GM23338 (cell line): ENCODE measurements at regions not wholly inside any gene's neighbourhood (a gene's known extent, or its start where the extent isn't known, plus 50 kb on each side); places are given as distances from the start of the nearest gene placed in this dataset.

Experiments used
- ATAC-seq: fragments of 200-7000 bp; cut with Tn5 transposase; 3 replicates; pipeline ENCODE4 v1.9.1; 2020
- DNase-seq: peaks from one replicate; pipeline ENCODE4 v3.0.0-alpha.2; 2015; ENCODE audit warnings: low spot score
- H2AFZ ChIP-seq: fragments of 200-600 bp; sonication (generic); 2 replicates; pipeline ENCODE4 v1.8.0; 2016; ENCODE audit warnings: antibody characterized with exemption, mild to moderate bottlenecking, moderate library complexity
- H3F3A ChIP-seq: fragments of 200-600 bp; sonication (generic); replicated peaks from 2 replicates; pipeline ENCODE4 v1.8.0; 2017; ENCODE audit warnings: antibody characterized with exemption, mixed run types, low read depth
- H3K27ac ChIP-seq: fragments of 200-600 bp; sonication (generic); 2 replicates; pipeline ENCODE4 v1.6.1; 2016; ENCODE audit warnings: low read depth
- H3K27me3 ChIP-seq: fragments of 200-600 bp; sonication (generic); 2 replicates; pipeline ENCODE4 v1.8.0; 2016; ENCODE audit warnings: mild to moderate bottlenecking, mixed run types, moderate library complexity; ENCODE audit not compliant: insufficient read depth
- H3K36me3 ChIP-seq: fragments of 200-600 bp; sonication (generic); 2 replicates; pipeline ENCODE4 v1.8.0; 2016; ENCODE audit warnings: mild to moderate bottlenecking; ENCODE audit not compliant: insufficient read depth
- H3K4me1 ChIP-seq: fragments of 200-600 bp; sonication (generic); 2 replicates; pipeline ENCODE4 v1.8.0; 2016; ENCODE audit warnings: mild to moderate bottlenecking, moderate library complexity; ENCODE audit not compliant: insufficient read depth
- H3K4me2 ChIP-seq: fragments of 200-600 bp; sonication (generic); 2 replicates; pipeline ENCODE4 v1.7.1; 2017; ENCODE audit warnings: mixed run types
- H3K4me3 ChIP-seq: fragments of 200-600 bp; sonication (generic); 2 replicates; pipeline ENCODE4 v1.6.1; 2016; ENCODE audit warnings: mixed run types
- H3K79me2 ChIP-seq: fragments of 200-600 bp; sonication (generic); replicated peaks from 2 replicates; pipeline ENCODE4 v1.8.0; 2017; ENCODE audit warnings: mild to moderate bottlenecking; ENCODE audit not compliant: insufficient read depth
- H3K9me2 ChIP-seq: fragments of 200-600 bp; sonication (generic); 2 replicates; pipeline ENCODE4 v1.8.0; 2017; ENCODE audit not compliant: insufficient read depth
- H4K20me1 ChIP-seq: fragments of 200-600 bp; sonication (generic); replicated peaks from 2 replicates; pipeline ENCODE4 v1.8.0; 2017; ENCODE audit warnings: mild to moderate bottlenecking; ENCODE audit not compliant: insufficient read depth
- H3K27ac Mint-ChIP-seq: 2 replicates; pipeline ENCODE4 v1.8.0; 2020; ENCODE audit warnings: inconsistent platforms, mild to moderate bottlenecking, moderate library complexity, mixed read lengths
- H3K27me3 Mint-ChIP-seq: 3 replicates; pipeline ENCODE4 v1.8.0; 2022; ENCODE audit warnings: low read depth, mild to moderate bottlenecking, moderate library complexity, mixed read lengths, inconsistent platforms; ENCODE audit not compliant: insufficient read depth, poor library complexity
- H3K36me3 Mint-ChIP-seq: 3 replicates; pipeline ENCODE4 v1.8.0; 2021; ENCODE audit warnings: low read depth, mild to moderate bottlenecking, inconsistent platforms, moderate library complexity, mixed read lengths
- H3K4me1 Mint-ChIP-seq: 3 replicates; pipeline ENCODE4 v1.8.0; 2020; ENCODE audit warnings: mild to moderate bottlenecking, inconsistent platforms, mixed read lengths
- H3K4me3 Mint-ChIP-seq: 3 replicates; pipeline ENCODE4 v1.8.0; 2021; ENCODE audit warnings: moderate library complexity, mild to moderate bottlenecking, inconsistent platforms, mixed read lengths
- H3K9me3 Mint-ChIP-seq: 3 replicates; pipeline ENCODE4 v1.8.0; 2020; ENCODE audit warnings: moderate library complexity, mild to moderate bottlenecking, inconsistent platforms, mixed read lengths
- REST ChIP-seq: IDR thresholded peaks from one replicate; pipeline ENCODE4 v1.6.1; 2018; ENCODE audit warnings: antibody characterized with exemption; ENCODE audit not compliant: unreplicated experiment
- ZNF462 ChIP-seq: fragments of 250-450 bp; sonication (Bioruptor Pico); IDR thresholded peaks from 2 replicates; pipeline ENCODE4 v1.5.0; 2020; ENCODE audit warnings: mild to moderate bottlenecking, moderate library complexity

GRCh38 chr5:167898361-167899042 is 392.9 kb upstream of the WWC1 start:
- 0 out of 2 replicates have a peak, but pooled peaks cover 2% of the 10 kb centered on the region for H3K9me2 ChIP-seq
- Mint-ChIP-seq H3K36me3 (no peaks in the 10 kb centered on the region), H3K9me3 (no peaks in the 10 kb centered on the region; the same call in 2 of the 3 replicates), H3K27me3 (peaks cover 4% of the 10 kb centered on the region), H3K27ac (no peak overlapping the region), H3K4me1 (peaks cover 45% of the 10 kb centered on the region), H3K4me3 (no peak overlapping the region; the same call in 2 of the 3 replicates)
- peak overlapping the region; percentile 10; the same call in 1 of the 2 replicates for H3K4me3 ChIP-seq
- peak overlapping the region; percentile 35 for H3K4me2 ChIP-seq
- peaks cover 27% of the 10 kb centered on the region for H3K4me1 ChIP-seq
- H3K36me3 ChIP-seq = no peaks in the 10 kb centered on the region
- ATAC-seq = peak; percentile 51
- no peaks in the 10 kb centered on the region for H3K27me3 ChIP-seq
- H2AFZ ChIP-seq = no peak overlapping the region; the same call in 1 of the 2 replicates
- no peaks in the 10 kb centered on the region for H4K20me1 ChIP-seq
- H3F3A ChIP-seq = 0 out of 2 replicates have a peak, but pooled peaks cover 5% of the 10 kb centered on the region
- peak; percentile 47 for DNase-seq
- peak overlapping the region; percentile 70 for H3K27ac ChIP-seq
- TF ChIP-seq REST (no peak), ZNF462 (peak; percentile 51; the same call in 1 of the 2 replicates)
- no peaks in the 10 kb centered on the region for H3K79me2 ChIP-seq
